NT2/D1 (cell line): ENCODE measurements at regions not wholly inside any gene's neighbourhood (a gene's known extent, or its start where the extent isn't known, plus 50 kb on each side); places are given as distances from the start of the nearest gene placed in this dataset.
"Not testable (repeated sequence)": the region's sequence is repeated elsewhere in the genome, so short reads cannot be mapped to it uniquely, and the experiment has no call there.

Experiments
- DNase-seq: peaks from one replicate; pipeline ENCODE4 v3.0.0-alpha.2; 2011; ENCODE audit warnings: low read depth, low spot score
- H3K27me3 ChIP-seq: 2 replicates; pipeline ENCODE4 v1.6.0; 2011; ENCODE audit warnings: mild to moderate bottlenecking; ENCODE audit not compliant: insufficient read length, insufficient read depth
- H3K36me3 ChIP-seq: 2 replicates; pipeline ENCODE4 v1.6.1; 2011; ENCODE audit warnings: mild to moderate bottlenecking, low read length, mixed read lengths; ENCODE audit not compliant: insufficient read depth, insufficient read length
- H3K4me1 ChIP-seq: 2 replicates; pipeline ENCODE4 v1.5.1; 2011; ENCODE audit not compliant: insufficient read depth, insufficient read length
- H3K4me3 ChIP-seq: 2 replicates; pipeline ENCODE4 v1.5.1; 2011; ENCODE audit warnings: low read depth; ENCODE audit not compliant: insufficient read length
- H3K9ac ChIP-seq: 2 replicates; pipeline ENCODE4 v1.6.0; 2011; ENCODE audit warnings: low read depth; ENCODE audit not compliant: insufficient read length
- H3K9me3 ChIP-seq: 2 replicates; pipeline ENCODE4 v1.5.1; 2011; ENCODE audit warnings: mild to moderate bottlenecking, low read length; ENCODE audit not compliant: insufficient read depth
- SUZ12 ChIP-seq: IDR thresholded peaks from 2 replicates; pipeline ENCODE4 v1.6.1; 2011; ENCODE audit not compliant: insufficient read length, insufficient read depth; ENCODE audit errors: extremely low read depth
- YY1 ChIP-seq: IDR thresholded peaks from 2 replicates; pipeline ENCODE4 v1.6.1; 2011; ENCODE audit not compliant: insufficient read length, insufficient read depth
- ZNF274 ChIP-seq: IDR thresholded peaks from 2 replicates; pipeline ENCODE4 v1.6.1; 2011; ENCODE audit warnings: mild to moderate bottlenecking, low read depth, low read length

GRCh38 chr2:183840061-183840584 is 715.9 kb downstream of the NUP35 start:
- Histone ChIP-seq H3K9ac (no peak overlapping the region), H3K4me1 (no peaks in the 10 kb centered on the region), H3K27me3 (no peaks in the 10 kb centered on the region), H3K9me3 (no peaks in the 10 kb centered on the region), H3K4me3 (no peak overlapping the region), H3K36me3 (no peaks in the 10 kb centered on the region)
- no peak for TF ChIP-seq SUZ12
- TF ChIP-seq ZNF274: no peak
- no peak for TF ChIP-seq YY1
- no peak for DNase-seq

GRCh38 chr2:183849826-183850225 is 725.6 kb downstream of the NUP35 start:
- H3K4me3 ChIP-seq, H3K36me3 ChIP-seq, H3K9ac ChIP-seq, H3K9me3 ChIP-seq, DNase-seq, H3K4me1 ChIP-seq, H3K27me3 ChIP-seq: not testable (repeated sequence)

- H3K9me3 ChIP-seq: no peaks in the 10 kb centered on the region
- H3K4me1 ChIP-seq: no peaks in the 10 kb centered on the region
- H3K27me3 ChIP-seq: no peaks in the 10 kb centered on the region
- no peak overlapping the region for H3K4me3 ChIP-seq
- no peaks in the 10 kb centered on the region for H3K36me3 ChIP-seq
- no peak overlapping the region for H3K9ac ChIP-seq
- no peak for DNase-seq
- TF ChIP-seq SUZ12 (no peak), YY1 (no peak), ZNF274 (no peak)
Measured at GRCh38 chr2:183859129-183859528, 734.9 kb downstream of the NUP35 start.

- H3K9ac ChIP-seq: no peak overlapping the region
- TF ChIP-seq SUZ12 (no peak), ZNF274 (no peak), YY1 (no peak)
- H3K27me3 ChIP-seq: no peaks in the 10 kb centered on the region
- H3K4me3 ChIP-seq: no peak overlapping the region
- H3K4me1 ChIP-seq: no peaks in the 10 kb centered on the region
- H3K36me3 ChIP-seq: no peaks in the 10 kb centered on the region
- H3K9me3 ChIP-seq: no peaks in the 10 kb centered on the region
- DNase-seq: no peak
Measured at GRCh38 chr2:183866666-183867065, 731.7 kb upstream of the ZNF804A start.

GRCh38 chr2:183867206-183867605 is 731.1 kb upstream of the ZNF804A start:
- no peak for DNase-seq
- TF ChIP-seq ZNF274 (no peak), YY1 (no peak), SUZ12 (no peak)
- Histone ChIP-seq H3K36me3 (no peaks in the 10 kb centered on the region), H3K4me1 (no peaks in the 10 kb centered on the region), H3K9me3 (no peaks in the 10 kb centered on the region), H3K27me3 (no peaks in the 10 kb centered on the region), H3K4me3 (no peak overlapping the region), H3K9ac (no peak overlapping the region)

- H3K9me3 ChIP-seq: no peaks in the 10 kb centered on the region
- H3K9ac ChIP-seq: no peak overlapping the region
- H3K36me3 ChIP-seq: no peaks in the 10 kb centered on the region
- H3K4me3 ChIP-seq: no peak overlapping the region
- TF ChIP-seq SUZ12 (no peak), YY1 (no peak), ZNF274 (no peak)
- DNase-seq: no peak
- H3K27me3 ChIP-seq: no peaks in the 10 kb centered on the region
- no peaks in the 10 kb centered on the region for H3K4me1 ChIP-seq
Measured at GRCh38 chr2:183868153-183868552, 730.2 kb upstream of the ZNF804A start.

GRCh38 chr2:183868707-183869106 is 729.6 kb upstream of the ZNF804A start:
- Histone ChIP-seq H3K27me3 (no peaks in the 10 kb centered on the region), H3K36me3 (no peaks in the 10 kb centered on the region), H3K9me3 (no peaks in the 10 kb centered on the region), H3K4me1 (no peaks in the 10 kb centered on the region), H3K4me3 (no peak overlapping the region), H3K9ac (no peak overlapping the region)
- DNase-seq: no peak
- TF ChIP-seq ZNF274 (no peak), SUZ12 (no peak), YY1 (no peak)

- no peak overlapping the region for H3K9ac ChIP-seq
- DNase-seq: no peak
Measured at GRCh38 chr2:183872131-183872530, 726.2 kb upstream of the ZNF804A start.

More at GRCh38 chr2:183872131-183872530, 726.2 kb upstream of the ZNF804A start:
- H3K9me3 ChIP-seq: no peaks in the 10 kb centered on the region
- H3K36me3 ChIP-seq: no peaks in the 10 kb centered on the region
- H3K4me3 ChIP-seq: no peak overlapping the region
- TF ChIP-seq SUZ12 (no peak), YY1 (no peak), ZNF274 (no peak)
- H3K27me3 ChIP-seq: no peaks in the 10 kb centered on the region
- no peaks in the 10 kb centered on the region for H3K4me1 ChIP-seq
